ENCODE measurements at regions not wholly inside any gene's neighbourhood (a gene's known extent, or its start where the extent isn't known, plus 50 kb on each side); places are given as distances from the start of the nearest gene placed in this dataset.
"Not testable (repeated sequence)": the region's sequence is repeated elsewhere in the genome, so short reads cannot be mapped to it uniquely, and the experiment has no call there.

DNA sequence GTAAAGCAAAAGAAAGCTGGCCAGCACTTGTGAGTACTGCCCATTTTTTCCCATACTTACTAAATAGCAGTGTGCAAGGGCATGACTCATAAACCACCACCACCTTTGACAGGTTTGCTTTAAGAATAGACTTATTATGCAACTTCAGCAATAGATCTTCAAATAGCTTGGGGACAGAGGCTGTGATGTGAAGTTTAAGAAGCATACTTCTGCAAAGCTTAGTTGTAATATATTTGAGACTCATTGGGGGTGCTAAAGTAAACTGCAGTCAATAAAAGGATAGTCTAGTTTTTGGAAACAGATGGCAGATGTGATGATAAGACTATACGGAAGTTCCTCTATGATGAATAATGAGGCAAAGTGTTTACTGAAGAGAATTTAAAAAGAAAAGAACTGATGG lies 210.0 kb downstream of the PLA2G4A start:
- no peaks in the 10 kb centered on the region for H3K9me3 ChIP-seq (ENCODE audit: control insufficient read depth, low read depth, low read length)
- H3K36me3 ChIP-seq (ENCODE audit: control insufficient read depth, insufficient read depth, low read length) = no peaks in the 10 kb centered on the region
- DNase-seq = no peak
- H3K4me1 ChIP-seq (ENCODE audit: control insufficient read depth, insufficient read depth, low read length) = no peaks in the 10 kb centered on the region
- no peaks in the 10 kb centered on the region for H3K27me3 ChIP-seq (ENCODE audit: control insufficient read depth, insufficient read depth, low read length)
- H3K27ac ChIP-seq (ENCODE audit: low read length) = no peak overlapping the region
- H3K4me3 ChIP-seq (ENCODE audit: low read length) = no peak overlapping the region
- 70% methylated on average over 1 of the region's 1 CpG for whole genome bisulfite sequencing (ENCODE audit: insufficient coverage, low lambda C conversion rate)

DNA sequence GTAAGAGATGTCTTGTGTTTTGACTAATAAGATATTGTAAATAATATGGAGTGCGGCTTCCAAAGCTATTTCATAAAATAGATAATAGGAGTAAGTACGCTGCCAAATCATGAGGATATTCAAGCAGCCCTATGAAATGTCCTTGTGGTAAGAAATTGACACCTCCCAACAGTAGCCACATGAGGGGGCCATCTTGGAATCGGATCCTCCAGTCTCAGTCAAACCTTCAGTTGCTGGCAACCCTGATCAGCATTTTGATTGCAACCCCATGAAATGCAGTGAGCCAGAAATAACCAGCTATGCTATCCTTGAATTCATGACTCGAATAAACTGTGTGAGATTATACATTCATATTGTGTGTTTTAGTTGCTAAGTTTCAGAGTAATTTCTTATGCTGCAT lies 212.4 kb downstream of the PLA2G4A start:
- no peaks in the 10 kb centered on the region for H3K27me3 ChIP-seq (ENCODE audit: control insufficient read depth, insufficient read depth, low read length)
- H3K27ac ChIP-seq (ENCODE audit: low read length) = no peak overlapping the region
- no peak for DNase-seq
- H3K9me3 ChIP-seq (ENCODE audit: control insufficient read depth, low read depth, low read length) = no peaks in the 10 kb centered on the region
- no peaks in the 10 kb centered on the region for H3K36me3 ChIP-seq (ENCODE audit: control insufficient read depth, insufficient read depth, low read length)
- WGBS (ENCODE audit: insufficient coverage, low lambda C conversion rate) = 100% methylated on average over 2 of the region's 4 CpGs
- H3K4me1 ChIP-seq (ENCODE audit: control insufficient read depth, insufficient read depth, low read length) = no peaks in the 10 kb centered on the region
- H3K4me3 ChIP-seq (ENCODE audit: low read length) = no peak overlapping the region

DNA sequence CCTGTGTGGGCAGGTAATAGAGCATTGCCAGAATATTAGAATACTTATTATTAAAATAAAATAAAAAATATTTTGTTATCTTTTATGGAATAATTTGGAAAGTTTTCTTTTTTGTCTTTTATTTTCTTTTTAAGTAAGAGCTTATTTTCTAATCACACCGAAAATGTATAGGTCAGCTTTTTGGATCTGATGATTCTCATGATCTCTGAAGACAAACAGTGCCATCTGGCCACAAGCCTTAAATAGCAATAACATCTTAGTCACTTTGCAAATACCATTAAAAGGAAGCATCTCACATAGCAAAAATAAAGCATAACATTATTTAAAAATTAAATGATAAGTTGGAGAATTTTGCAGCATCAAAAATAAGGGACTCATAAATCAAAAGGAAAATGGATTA lies 213.8 kb downstream of the PLA2G4A start:
- Histone ChIP-seq H3K4me1 (ENCODE audit: control insufficient read depth, insufficient read depth, low read length) (no peaks in the 10 kb centered on the region), H3K27me3 (ENCODE audit: control insufficient read depth, insufficient read depth, low read length) (no peaks in the 10 kb centered on the region), H3K4me3 (ENCODE audit: low read length) (no peak overlapping the region), H3K27ac (ENCODE audit: low read length) (no peak overlapping the region), H3K36me3 (ENCODE audit: control insufficient read depth, insufficient read depth, low read length) (no peaks in the 10 kb centered on the region), H3K9me3 (ENCODE audit: control insufficient read depth, low read depth, low read length) (no peaks in the 10 kb centered on the region)
- DNase-seq = no peak
- WGBS (ENCODE audit: insufficient coverage, low lambda C conversion rate) = 86% methylated on average over 1 of the region's 1 CpG

DNA sequence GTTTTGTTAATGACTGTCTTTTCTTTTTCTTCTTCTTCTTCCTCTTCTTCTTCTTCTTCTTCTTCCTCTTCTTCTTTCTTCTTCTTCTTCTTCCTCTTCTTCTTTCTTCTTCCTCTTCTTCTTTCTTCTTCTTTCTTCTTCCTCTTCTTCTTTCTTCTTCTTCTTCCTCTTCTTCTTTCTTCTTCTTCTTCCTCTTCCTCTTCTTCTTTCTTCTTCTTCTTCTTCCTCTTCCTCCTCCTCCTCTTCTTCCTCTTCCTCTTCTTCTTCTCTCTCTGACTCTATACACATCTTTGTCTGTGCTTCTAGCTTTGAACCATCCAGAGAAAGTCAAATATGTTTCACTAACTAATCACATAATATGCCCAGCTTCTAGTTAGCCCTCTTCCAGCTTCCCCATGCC lies 214.7 kb downstream of the PLA2G4A start:
- H3K4me1 ChIP-seq (ENCODE audit: control insufficient read depth, insufficient read depth, low read length); H3K9me3 ChIP-seq (ENCODE audit: control insufficient read depth, low read depth, low read length); H3K27ac ChIP-seq (ENCODE audit: low read length); H3K27me3 ChIP-seq (ENCODE audit: control insufficient read depth, insufficient read depth, low read length); DNase-seq; H3K36me3 ChIP-seq (ENCODE audit: control insufficient read depth, insufficient read depth, low read length); H3K4me3 ChIP-seq (ENCODE audit: low read length): not testable (repeated sequence)

DNA sequence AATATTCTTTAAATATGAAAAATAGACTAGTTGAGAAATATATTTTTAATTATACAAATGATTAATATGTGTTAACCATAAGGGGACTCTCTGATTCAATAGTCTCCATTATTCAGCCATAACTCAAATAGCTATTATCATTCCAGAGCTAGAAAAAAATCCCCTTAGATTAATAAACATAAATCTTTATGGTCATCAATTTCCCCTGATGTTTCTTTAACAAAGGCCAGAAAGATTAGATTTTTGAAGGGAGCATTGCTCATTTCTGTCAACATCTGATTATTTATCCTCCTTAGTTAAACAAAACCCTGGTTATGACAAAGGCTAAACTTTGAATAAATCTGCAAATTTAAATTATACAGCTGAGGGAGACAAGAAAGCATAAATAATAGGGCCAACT lies 215.7 kb downstream of the PLA2G4A start:
- no peaks in the 10 kb centered on the region for H3K27me3 ChIP-seq (ENCODE audit: control insufficient read depth, insufficient read depth, low read length)
- no peak overlapping the region for H3K27ac ChIP-seq (ENCODE audit: low read length)
- no peaks in the 10 kb centered on the region for H3K36me3 ChIP-seq (ENCODE audit: control insufficient read depth, insufficient read depth, low read length)
- H3K4me1 ChIP-seq (ENCODE audit: control insufficient read depth, insufficient read depth, low read length) = no peaks in the 10 kb centered on the region
- no peak for DNase-seq
- no peaks in the 10 kb centered on the region for H3K9me3 ChIP-seq (ENCODE audit: control insufficient read depth, low read depth, low read length)
- no peak overlapping the region for H3K4me3 ChIP-seq (ENCODE audit: low read length)

DNA sequence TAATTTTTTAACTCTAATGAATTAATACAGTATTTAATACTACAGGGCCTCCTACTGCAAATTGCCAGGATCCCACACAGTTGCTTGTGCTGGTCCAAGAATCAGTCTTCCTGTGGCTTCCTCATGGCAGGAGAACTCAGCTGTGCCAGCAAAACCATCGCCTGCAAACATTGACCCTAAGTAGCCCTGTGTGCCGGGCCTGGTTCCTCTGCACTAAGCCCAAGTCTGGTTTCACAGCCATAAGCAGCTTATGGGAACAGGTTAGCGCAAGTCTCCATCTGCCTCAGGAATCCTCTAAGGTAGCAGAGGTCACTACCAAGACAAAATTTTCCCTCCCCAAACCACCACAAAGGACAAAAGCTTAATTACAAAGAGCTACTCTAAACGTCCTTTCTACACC lies 216.6 kb downstream of the PLA2G4A start:
- Histone ChIP-seq H3K36me3 (ENCODE audit: control insufficient read depth, insufficient read depth, low read length) (no peaks in the 10 kb centered on the region), H3K27me3 (ENCODE audit: control insufficient read depth, insufficient read depth, low read length) (no peaks in the 10 kb centered on the region), H3K27ac (ENCODE audit: low read length) (no peak overlapping the region), H3K4me1 (ENCODE audit: control insufficient read depth, insufficient read depth, low read length) (no peaks in the 10 kb centered on the region), H3K9me3 (ENCODE audit: control insufficient read depth, low read depth, low read length) (no peaks in the 10 kb centered on the region), H3K4me3 (ENCODE audit: low read length) (no peak overlapping the region)
- WGBS (ENCODE audit: insufficient coverage, low lambda C conversion rate) = 60% methylated on average over 1 of the region's 4 CpGs
- no peak for DNase-seq

DNA sequence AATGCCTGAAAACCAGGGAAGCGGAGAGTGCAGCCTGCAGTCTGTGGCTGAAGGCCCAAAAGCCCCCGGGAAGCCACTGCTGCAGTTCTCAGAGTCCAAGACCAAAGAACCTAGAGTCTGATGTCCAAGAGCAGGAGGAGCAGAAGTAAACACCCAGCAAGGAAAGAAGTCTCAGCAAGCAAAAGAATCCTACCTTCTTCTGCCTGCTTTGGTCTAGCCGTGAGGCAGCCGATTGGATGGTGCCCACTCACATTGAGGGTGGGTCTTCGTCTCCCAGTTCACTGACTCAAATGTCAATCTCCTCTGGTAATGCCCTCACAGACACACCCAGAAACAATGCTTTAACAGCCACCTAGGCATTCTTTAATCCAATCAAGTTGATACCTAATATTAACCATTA lies 217.5 kb downstream of the PLA2G4A start:
- H3K4me1 ChIP-seq (ENCODE audit: control insufficient read depth, insufficient read depth, low read length) = no peaks in the 10 kb centered on the region
- no CpG with 5 or more reads among the region's 5 CpGs for WGBS (ENCODE audit: insufficient coverage, low lambda C conversion rate)

DNA sequence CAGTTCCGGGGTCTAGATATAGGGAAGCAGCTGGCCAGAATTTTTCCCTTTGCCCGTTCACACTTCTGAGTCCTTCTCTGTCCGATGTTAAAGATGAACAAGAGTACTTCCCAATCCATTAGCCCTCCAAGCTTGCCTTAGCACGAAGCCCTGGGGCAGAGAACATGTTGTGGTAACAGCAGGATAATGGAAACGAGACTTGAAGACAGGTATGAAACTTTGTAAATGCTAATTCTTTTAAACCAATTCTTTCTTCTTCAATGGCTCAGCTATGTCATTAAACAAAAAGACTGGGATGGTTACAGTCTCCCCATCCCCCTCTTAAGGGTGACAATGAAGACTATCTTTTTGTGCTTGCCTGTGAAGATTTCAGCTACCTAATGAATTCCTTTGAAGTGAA lies 218.5 kb downstream of the PLA2G4A start:
- Histone ChIP-seq H3K4me1 (ENCODE audit: control insufficient read depth, insufficient read depth, low read length) (no peaks in the 10 kb centered on the region), H3K27ac (ENCODE audit: low read length) (no peak overlapping the region), H3K36me3 (ENCODE audit: control insufficient read depth, insufficient read depth, low read length) (no peaks in the 10 kb centered on the region), H3K27me3 (ENCODE audit: control insufficient read depth, insufficient read depth, low read length) (no peaks in the 10 kb centered on the region), H3K4me3 (ENCODE audit: low read length) (no peak overlapping the region), H3K9me3 (ENCODE audit: control insufficient read depth, low read depth, low read length) (no peaks in the 10 kb centered on the region)
- WGBS (ENCODE audit: insufficient coverage, low lambda C conversion rate) = 50% methylated on average over 2 of the region's 5 CpGs
- DNase-seq = no peak

More for the DNA sequence above, 217.5 kb downstream of the PLA2G4A start:
- H3K27me3 ChIP-seq (ENCODE audit: control insufficient read depth, insufficient read depth, low read length) = no peaks in the 10 kb centered on the region
- H3K36me3 ChIP-seq (ENCODE audit: control insufficient read depth, insufficient read depth, low read length) = no peaks in the 10 kb centered on the region
- H3K4me3 ChIP-seq (ENCODE audit: low read length) = no peak overlapping the region
- DNase-seq = no peak
- H3K9me3 ChIP-seq (ENCODE audit: control insufficient read depth, low read depth, low read length) = no peaks in the 10 kb centered on the region
- no peak overlapping the region for H3K27ac ChIP-seq (ENCODE audit: low read length)

DNA sequence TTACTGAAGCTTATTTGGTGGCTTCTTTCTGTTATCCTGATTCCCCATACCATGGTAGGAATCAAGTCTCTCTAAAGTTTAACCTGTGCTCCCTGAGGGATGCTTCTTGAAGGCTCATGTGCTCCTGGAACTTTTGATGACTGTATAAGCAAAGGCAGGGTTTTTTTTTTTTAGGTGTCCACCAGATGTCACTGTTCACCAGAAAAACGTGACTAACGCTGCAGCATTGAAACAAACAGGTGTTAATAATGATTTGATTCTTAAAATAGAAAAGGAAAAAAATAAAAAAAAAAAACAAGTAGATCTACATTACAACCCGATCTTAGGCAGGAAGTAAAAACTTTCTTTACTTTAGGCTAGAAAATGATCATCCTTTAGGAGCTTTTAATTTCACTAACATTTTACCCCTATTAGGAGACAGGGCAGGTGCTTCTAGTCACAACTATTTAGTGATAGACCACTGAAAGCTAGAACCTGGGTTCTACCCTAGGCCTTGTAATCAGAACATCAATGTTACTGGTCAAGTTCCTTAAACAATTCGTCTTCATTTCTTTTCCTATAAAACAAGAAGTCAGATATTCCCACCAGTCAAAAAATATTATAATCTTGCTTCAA lies 223.0 kb downstream of the PLA2G4A start:
- Histone ChIP-seq H3K9me3 (ENCODE audit: control insufficient read depth, low read depth, low read length) (no peaks in the 10 kb centered on the region), H3K36me3 (ENCODE audit: control insufficient read depth, insufficient read depth, low read length) (no peaks in the 10 kb centered on the region), H3K4me1 (ENCODE audit: control insufficient read depth, insufficient read depth, low read length) (no peaks in the 10 kb centered on the region), H3K27ac (ENCODE audit: low read length) (no peak overlapping the region), H3K4me3 (ENCODE audit: low read length) (no peak overlapping the region), H3K27me3 (ENCODE audit: control insufficient read depth, insufficient read depth, low read length) (no peaks in the 10 kb centered on the region)
- WGBS (ENCODE audit: insufficient coverage, low lambda C conversion rate) = 13% methylated on average over 4 of the region's 4 CpGs
- DNase-seq = peak; percentile 9 to 21

DNA sequence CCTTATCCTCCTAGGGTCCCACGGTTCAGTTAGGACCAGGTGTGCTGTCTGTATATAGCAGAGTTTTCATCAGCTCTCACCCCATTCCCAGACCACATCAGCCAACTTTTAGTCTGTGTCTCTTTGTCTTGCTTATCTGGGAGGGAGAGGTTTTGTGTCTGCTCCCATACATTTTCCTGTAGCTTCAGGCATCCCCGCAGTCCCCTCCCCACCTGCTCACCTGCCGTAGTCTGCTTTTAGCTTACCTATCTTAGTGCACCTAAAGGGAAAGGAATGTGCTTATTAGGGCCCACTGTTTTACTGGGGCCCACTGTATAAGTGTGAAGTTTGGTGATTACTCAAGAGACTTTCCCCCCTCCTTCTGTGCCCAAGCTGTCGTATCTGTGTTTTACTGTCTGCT lies 225.1 kb downstream of the PLA2G4A start:
- Histone ChIP-seq H3K27ac (ENCODE audit: low read length) (no peak overlapping the region), H3K27me3 (ENCODE audit: control insufficient read depth, insufficient read depth, low read length) (no peaks in the 10 kb centered on the region), H3K36me3 (ENCODE audit: control insufficient read depth, insufficient read depth, low read length) (no peaks in the 10 kb centered on the region), H3K4me1 (ENCODE audit: control insufficient read depth, insufficient read depth, low read length) (no peaks in the 10 kb centered on the region), H3K9me3 (ENCODE audit: control insufficient read depth, low read depth, low read length) (no peaks in the 10 kb centered on the region), H3K4me3 (ENCODE audit: low read length) (no peak overlapping the region)
- DNase-seq = no peak
- no CpG with 5 or more reads among the region's 4 CpGs for WGBS (ENCODE audit: insufficient coverage, low lambda C conversion rate)

DNA sequence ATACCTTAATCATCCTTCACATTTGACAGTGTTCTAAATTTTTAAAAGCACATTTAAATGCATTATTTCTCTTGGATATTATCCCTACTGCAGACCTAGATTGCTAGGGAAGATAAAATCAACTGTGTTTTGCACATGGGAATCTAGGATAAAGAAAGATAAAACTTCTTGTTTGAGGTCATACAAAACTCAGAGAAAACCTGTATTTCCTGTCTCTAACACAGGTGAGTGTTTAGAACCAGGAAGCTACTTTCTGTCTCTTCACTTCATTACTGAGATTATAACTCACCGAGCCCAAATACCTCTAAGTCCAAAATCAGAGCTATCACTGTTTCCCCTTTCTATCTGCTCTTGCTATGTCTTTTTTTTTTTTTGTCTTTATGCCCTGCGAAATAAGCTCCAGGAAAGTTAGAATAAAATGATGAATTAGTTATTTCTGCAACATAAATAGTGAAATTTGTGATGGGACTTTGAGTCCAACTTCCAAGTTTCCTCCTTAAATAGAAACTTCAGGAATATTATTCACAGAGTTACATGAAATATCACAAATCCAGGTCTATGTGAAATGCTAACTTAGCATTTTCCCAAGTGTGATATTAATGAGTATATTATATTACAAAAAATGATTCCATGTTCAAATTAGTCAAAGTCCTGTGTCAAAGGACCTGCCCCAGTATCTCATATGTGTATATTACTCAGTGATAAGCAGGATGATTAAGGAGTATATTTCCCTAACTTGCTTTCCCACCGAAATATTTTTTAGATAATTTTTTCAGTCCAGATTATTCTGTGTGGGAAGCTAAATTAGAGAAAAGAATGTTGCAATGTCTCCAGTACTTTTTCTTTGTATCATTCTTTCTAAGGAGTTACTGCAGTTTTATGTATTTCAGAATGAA lies 226.4 kb downstream of the PLA2G4A start:
- no peak for DNase-seq
- no peaks in the 10 kb centered on the region for H3K36me3 ChIP-seq (ENCODE audit: control insufficient read depth, insufficient read depth, low read length)
- H3K27ac ChIP-seq (ENCODE audit: low read length) = no peak overlapping the region
- 53% methylated on average over 2 of the region's 3 CpGs for WGBS (ENCODE audit: insufficient coverage, low lambda C conversion rate)
- no peaks in the 10 kb centered on the region for H3K9me3 ChIP-seq (ENCODE audit: control insufficient read depth, low read depth, low read length)
- no peak overlapping the region for H3K4me3 ChIP-seq (ENCODE audit: low read length)
- H3K4me1 ChIP-seq (ENCODE audit: control insufficient read depth, insufficient read depth, low read length) = no peaks in the 10 kb centered on the region
- H3K27me3 ChIP-seq (ENCODE audit: control insufficient read depth, insufficient read depth, low read length) = no peaks in the 10 kb centered on the region
